WTC11 (cell line): ENCODE measurements at regions not wholly inside any gene's neighbourhood (a gene's known extent, or its start where the extent isn't known, plus 50 kb on each side); places are given as distances from the start of the nearest gene placed in this dataset.

Source experiments
- ATAC-seq: fragments of 200-7000 bp; cut with Tn5 transposase; 2 replicates; pipeline ENCODE4 v1.10.0; 2021; ENCODE audit warnings: mild to moderate bottlenecking, moderate library complexity
- CTCF ChIA-PET: fragments of 300-600 bp; sonication (Branson Sonifier 250); formaldehyde crosslinking; loops from one replicate; lab custom pipeline; 2021; ENCODE audit warnings: antibody characterized with exemption; lab: Charles Lee
- POLR2A ChIA-PET: fragments of 350-600 bp; sonication (Branson Sonifier 250); formaldehyde crosslinking; loops from one replicate; lab custom pipeline; 2021; ENCODE audit warnings: antibody characterized with exemption; lab: Charles Lee
- DNase-seq: peaks from one replicate; pipeline ENCODE4 v3.0.0; 2021; ENCODE audit warnings: low spot score
- H3K27ac Mint-ChIP-seq: 2 replicates; pipeline ENCODE4 v1.8.0; 2021; ENCODE audit warnings: mixed read lengths
- H3K27me3 Mint-ChIP-seq: 2 replicates; pipeline ENCODE4 v1.8.0; 2021; ENCODE audit warnings: low read depth, mild to moderate bottlenecking, moderate library complexity, mixed read lengths
- H3K36me3 Mint-ChIP-seq: 2 replicates; pipeline ENCODE4 v1.8.0; 2021; ENCODE audit warnings: mixed read lengths
- H3K4me1 Mint-ChIP-seq: 2 replicates; pipeline ENCODE4 v1.8.0; 2022; ENCODE audit warnings: mixed read lengths
- H3K4me3 Mint-ChIP-seq: 2 replicates; pipeline ENCODE4 v1.8.0; 2021; ENCODE audit warnings: mild to moderate bottlenecking, moderate library complexity, mixed read lengths
- H3K9me3 Mint-ChIP-seq: 2 replicates; pipeline ENCODE4 v1.8.0; 2021; ENCODE audit warnings: mixed read lengths
- ELF4 ChIP-seq: sonication (generic); formaldehyde crosslinking; IDR thresholded peaks from 2 replicates; pipeline ENCODE4 v1.8.1; 2022; ENCODE audit warnings: low read depth, mild to moderate bottlenecking, moderate library complexity, missing genetic modification reagents
- GABPB1 ChIP-seq: sonication (generic); formaldehyde crosslinking; IDR thresholded peaks from 2 replicates; pipeline ENCODE4 v1.8.1; 2023; ENCODE audit warnings: mild to moderate bottlenecking, missing genetic modification reagents
- NFYB ChIP-seq: sonication (generic); formaldehyde crosslinking; conservative IDR thresholded peaks from 2 replicates; pipeline ENCODE4 v1.8.0; 2022; ENCODE audit warnings: low read depth, missing genetic modification reagents
- RORB ChIP-seq: fragments of 250-450 bp; sonication (Bioruptor Pico); IDR thresholded peaks from 2 replicates; pipeline ENCODE4 v1.9.0; 2021; ENCODE audit warnings: mild to moderate bottlenecking
- SMAD3 ChIP-seq: sonication (generic); formaldehyde crosslinking; IDR thresholded peaks from 2 replicates; pipeline ENCODE4 v1.8.0; 2022; ENCODE audit warnings: missing genetic modification reagents, mild to moderate bottlenecking, borderline replicate concordance
- STAT6 ChIP-seq: sonication (generic); formaldehyde crosslinking; conservative IDR thresholded peaks from 2 replicates; pipeline ENCODE4 v1.8.1; 2023; ENCODE audit warnings: mild to moderate bottlenecking, low read depth, missing genetic modification reagents, moderate library complexity
- TEAD4 ChIP-seq: sonication (generic); formaldehyde crosslinking; IDR thresholded peaks from 2 replicates; pipeline ENCODE4 v1.8.0; 2022; ENCODE audit warnings: mild to moderate bottlenecking, missing genetic modification reagents
- ZNF416 ChIP-seq: fragments of 250-450 bp; sonication (Bioruptor Pico); IDR thresholded peaks from 2 replicates; pipeline ENCODE4 v1.9.0; 2021; ENCODE audit warnings: mild to moderate bottlenecking, inconsistent platforms
- ZNF423 ChIP-seq: fragments of 250-450 bp; sonication (Bioruptor Pico); IDR thresholded peaks from 2 replicates; pipeline ENCODE4 v2.1.2; 2022; ENCODE audit warnings: mild to moderate bottlenecking, moderate library complexity
- ZNF671 ChIP-seq: fragments of 250-450 bp; sonication (Bioruptor Pico); IDR thresholded peaks from 2 replicates; pipeline ENCODE4 v1.8.0; 2021; ENCODE audit warnings: mild to moderate bottlenecking
- TF ChIP-seq, protein P1 (sequence below): sonication (generic); formaldehyde crosslinking; IDR thresholded peaks from 2 replicates; pipeline ENCODE4 v1.8.0; 2023; ENCODE audit warnings: missing genetic modification reagents, mild to moderate bottlenecking, borderline replicate concordance
- TF ChIP-seq, protein P2 (sequence below): sonication (generic); formaldehyde crosslinking; IDR thresholded peaks from 2 replicates; pipeline ENCODE4 v1.8.1; 2022; ENCODE audit warnings: missing genetic modification reagents, borderline replicate concordance
- TF ChIP-seq, protein P3 (sequence below): sonication (generic); formaldehyde crosslinking; IDR thresholded peaks from 2 replicates; pipeline ENCODE4 v1.8.0; 2023; ENCODE audit warnings: missing genetic modification reagents

GRCh38 chr20:58026361-58026760, 202.1 kb downstream of the ANKRD60 start (continued):
- TF ChIP-seq, protein P1, sequence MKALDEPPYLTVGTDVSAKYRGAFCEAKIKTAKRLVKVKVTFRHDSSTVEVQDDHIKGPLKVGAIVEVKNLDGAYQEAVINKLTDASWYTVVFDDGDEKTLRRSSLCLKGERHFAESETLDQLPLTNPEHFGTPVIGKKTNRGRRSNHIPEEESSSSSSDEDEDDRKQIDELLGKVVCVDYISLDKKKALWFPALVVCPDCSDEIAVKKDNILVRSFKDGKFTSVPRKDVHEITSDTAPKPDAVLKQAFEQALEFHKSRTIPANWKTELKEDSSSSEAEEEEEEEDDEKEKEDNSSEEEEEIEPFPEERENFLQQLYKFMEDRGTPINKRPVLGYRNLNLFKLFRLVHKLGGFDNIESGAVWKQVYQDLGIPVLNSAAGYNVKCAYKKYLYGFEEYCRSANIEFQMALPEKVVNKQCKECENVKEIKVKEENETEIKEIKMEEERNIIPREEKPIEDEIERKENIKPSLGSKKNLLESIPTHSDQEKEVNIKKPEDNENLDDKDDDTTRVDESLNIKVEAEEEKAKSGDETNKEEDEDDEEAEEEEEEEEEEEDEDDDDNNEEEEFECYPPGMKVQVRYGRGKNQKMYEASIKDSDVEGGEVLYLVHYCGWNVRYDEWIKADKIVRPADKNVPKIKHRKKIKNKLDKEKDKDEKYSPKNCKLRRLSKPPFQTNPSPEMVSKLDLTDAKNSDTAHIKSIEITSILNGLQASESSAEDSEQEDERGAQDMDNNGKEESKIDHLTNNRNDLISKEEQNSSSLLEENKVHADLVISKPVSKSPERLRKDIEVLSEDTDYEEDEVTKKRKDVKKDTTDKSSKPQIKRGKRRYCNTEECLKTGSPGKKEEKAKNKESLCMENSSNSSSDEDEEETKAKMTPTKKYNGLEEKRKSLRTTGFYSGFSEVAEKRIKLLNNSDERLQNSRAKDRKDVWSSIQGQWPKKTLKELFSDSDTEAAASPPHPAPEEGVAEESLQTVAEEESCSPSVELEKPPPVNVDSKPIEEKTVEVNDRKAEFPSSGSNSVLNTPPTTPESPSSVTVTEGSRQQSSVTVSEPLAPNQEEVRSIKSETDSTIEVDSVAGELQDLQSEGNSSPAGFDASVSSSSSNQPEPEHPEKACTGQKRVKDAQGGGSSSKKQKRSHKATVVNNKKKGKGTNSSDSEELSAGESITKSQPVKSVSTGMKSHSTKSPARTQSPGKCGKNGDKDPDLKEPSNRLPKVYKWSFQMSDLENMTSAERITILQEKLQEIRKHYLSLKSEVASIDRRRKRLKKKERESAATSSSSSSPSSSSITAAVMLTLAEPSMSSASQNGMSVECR (CRISPR knock-in tag): no peak
- TF ChIP-seq ZNF423 (CRISPR knock-in tag) (no peak), TEAD4 (CRISPR knock-in tag) (no peak), ZNF671 (CRISPR knock-in tag) (no peak), SMAD3 (no peak), ZNF416 (CRISPR knock-in tag) (no peak), ELF4 (no peak), RORB (no peak), GABPB1 (CRISPR knock-in tag) (no peak)

DNA sequence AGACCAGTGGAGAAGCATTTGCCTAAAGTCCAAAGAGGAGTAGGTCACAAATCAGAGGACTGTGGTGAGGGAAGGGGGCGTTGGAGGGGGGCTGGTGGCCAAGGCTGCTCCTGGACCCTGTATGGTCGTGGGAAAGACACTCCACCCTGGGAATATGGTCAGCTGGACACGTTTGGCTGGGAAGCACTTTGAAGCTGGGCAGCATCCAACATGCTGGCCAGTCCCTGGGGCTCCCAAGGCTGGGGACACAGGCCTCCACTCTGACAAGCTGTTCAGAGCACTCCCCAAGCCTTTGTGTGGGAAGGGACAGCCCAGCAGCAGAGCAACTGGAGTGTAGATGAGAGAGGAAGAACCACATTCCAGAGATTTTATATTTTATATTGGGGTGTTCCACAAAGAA, 203.2 kb downstream of the ANKRD60 start:
- Mint-ChIP-seq H3K27ac (no peak overlapping the region), H3K27me3 (no peaks in the 10 kb centered on the region; the same call in none of the 2 replicates), H3K9me3 (peaks cover 3% of the 10 kb centered on the region; the same call in 1 of the 2 replicates), H3K4me3 (no peak overlapping the region), H3K4me1 (no peaks in the 10 kb centered on the region), H3K36me3 (no peaks in the 10 kb centered on the region)
- POLR2A ChIA-PET: interaction anchor here (1.1 kb wide), 1 partner anchor 10 kb away, joined by 5 read pairs; no protein-coding TSS in a partner anchor
- no peak for ATAC-seq
- no peak for DNase-seq
- CTCF ChIA-PET: interaction anchor here (1.0 kb wide), 1 partner anchor 155 kb away, joined by 3 read pairs; no protein-coding TSS in a partner anchor
- TF ChIP-seq, protein P2, sequence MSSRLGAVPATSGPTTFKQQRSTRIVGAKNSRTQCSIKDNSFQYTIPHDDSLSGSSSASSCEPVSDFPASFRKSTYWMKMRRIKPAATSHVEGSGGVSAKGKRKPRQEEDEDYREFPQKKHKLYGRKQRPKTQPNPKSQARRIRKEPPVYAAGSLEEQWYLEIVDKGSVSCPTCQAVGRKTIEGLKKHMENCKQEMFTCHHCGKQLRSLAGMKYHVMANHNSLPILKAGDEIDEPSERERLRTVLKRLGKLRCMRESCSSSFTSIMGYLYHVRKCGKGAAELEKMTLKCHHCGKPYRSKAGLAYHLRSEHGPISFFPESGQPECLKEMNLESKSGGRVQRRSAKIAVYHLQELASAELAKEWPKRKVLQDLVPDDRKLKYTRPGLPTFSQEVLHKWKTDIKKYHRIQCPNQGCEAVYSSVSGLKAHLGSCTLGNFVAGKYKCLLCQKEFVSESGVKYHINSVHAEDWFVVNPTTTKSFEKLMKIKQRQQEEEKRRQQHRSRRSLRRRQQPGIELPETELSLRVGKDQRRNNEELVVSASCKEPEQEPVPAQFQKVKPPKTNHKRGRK: no peak
- no peak for TF ChIP-seq NFYB (CRISPR knock-in tag)
- TF ChIP-seq, protein P1 (CRISPR knock-in tag): no peak
- TF ChIP-seq, protein P3, sequence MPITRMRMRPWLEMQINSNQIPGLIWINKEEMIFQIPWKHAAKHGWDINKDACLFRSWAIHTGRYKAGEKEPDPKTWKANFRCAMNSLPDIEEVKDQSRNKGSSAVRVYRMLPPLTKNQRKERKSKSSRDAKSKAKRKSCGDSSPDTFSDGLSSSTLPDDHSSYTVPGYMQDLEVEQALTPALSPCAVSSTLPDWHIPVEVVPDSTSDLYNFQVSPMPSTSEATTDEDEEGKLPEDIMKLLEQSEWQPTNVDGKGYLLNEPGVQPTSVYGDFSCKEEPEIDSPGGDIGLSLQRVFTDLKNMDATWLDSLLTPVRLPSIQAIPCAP (CRISPR knock-in tag): no peak
- no peak for TF ChIP-seq STAT6 (CRISPR knock-in tag)
